ENCODE measurements at regions not wholly inside any gene's neighbourhood (a gene's known extent, or its start where the extent isn't known, plus 50 kb on each side); places are given as distances from the start of the nearest gene placed in this dataset.

- Histone ChIP-seq H3K9me3 (no peaks in the 10 kb centered on the region), H3K36me3 (no peaks in the 10 kb centered on the region), H3K4me1 (peaks cover 0 to 4% (median 0%) of the 10 kb centered on the region in 6 donors), H3K27ac (no peak overlapping the region), H3K4me3 (no peak overlapping the region), H3K27me3 (replicated peaks in 1 of 7) (no peaks in the 10 kb centered on the region)
- WGBS, 5 donors, result 59 to 78% (median 72%) methylated on average over 4 of the region's 4 CpGs
- intact Hi-C loops (cut with DNase I; ENCODE audit: low total_unique reads), result no loop called here
- no peak for DNase-seq
- TF ChIP-seq CTCF (IDR thresholded peaks at IDR 0.05 in 8 of 11, conservative IDR thresholded peaks at IDR 0.05 in 3 of 11) (no peak), POLR2A (IDR thresholded peaks at IDR 0.05) (no peak), POLR2AphosphoS5 (IDR thresholded peaks at IDR 0.05) (no peak)
These were observed 1398.8 kb downstream of the TBC1D22A start for GRCh38 chr22:48161298-48161697.

GRCh38 chr22:48157676-48158075, 1395.2 kb downstream of the TBC1D22A start:
- peaks cover 0 to 9% (median 0%) of the 10 kb centered on the region in 7 donors for H3K27me3 ChIP-seq (replicated peaks in 1 of 7)
- no peak overlapping the region for H3K4me3 ChIP-seq
- TF ChIP-seq POLR2A (IDR thresholded peaks at IDR 0.05) (no peak), POLR2AphosphoS5 (IDR thresholded peaks at IDR 0.05) (no peak), CTCF (IDR thresholded peaks at IDR 0.05 in 8 of 11, conservative IDR thresholded peaks at IDR 0.05 in 3 of 11) (no peak)
- no peak for DNase-seq
- intact Hi-C loops (cut with DNase I; ENCODE audit: low total_unique reads), result no loop called here
- no peaks in the 10 kb centered on the region for H3K9me3 ChIP-seq
- H3K4me1 ChIP-seq, result peaks cover 0 to 4% (median 0%) of the 10 kb centered on the region in 6 donors
- H3K27ac ChIP-seq, result no peak overlapping the region
- H3K36me3 ChIP-seq, result no peaks in the 10 kb centered on the region
- WGBS, 5 donors, result 80 to 95% (median 91%) methylated on average over 10 to 11 of the region's 11 CpGs

- intact Hi-C loops (cut with DNase I; ENCODE audit: low total_unique reads), result no loop called here
- H3K36me3 ChIP-seq, result no peaks in the 10 kb centered on the region
These were observed 1394.3 kb downstream of the TBC1D22A start for GRCh38 chr22:48156603-48157355.

More at GRCh38 chr22:48156603-48157355, 1394.3 kb downstream of the TBC1D22A start:
- peaks cover 0 to 8% (median 3%) of the 10 kb centered on the region in 6 donors for H3K4me1 ChIP-seq
- DNase-seq, result no peak
- H3K9me3 ChIP-seq, result no peaks in the 10 kb centered on the region
- no peak for TF ChIP-seq POLR2AphosphoS5 (IDR thresholded peaks at IDR 0.05)
- TF ChIP-seq CTCF (IDR thresholded peaks at IDR 0.05 in 8 of 11, conservative IDR thresholded peaks at IDR 0.05 in 3 of 11), result no peak
- no peak for TF ChIP-seq POLR2A (IDR thresholded peaks at IDR 0.05)
- no peak overlapping the region for H3K27ac ChIP-seq
- H3K27me3 ChIP-seq (replicated peaks in 1 of 7), result peaks cover 0 to 14% (median 0%) of the 10 kb centered on the region in 7 donors
- no peak overlapping the region for H3K4me3 ChIP-seq
- 77 to 88% (median 81%) methylated on average over 11 to 12 of the region's 12 CpGs for WGBS, 5 donors

Measured in spleen (tissue), 11 donors.